ENCODE measurements at regions not wholly inside any gene's neighbourhood (a gene's known extent, or its start where the extent isn't known, plus 50 kb on each side); places are given as distances from the start of the nearest gene placed in this dataset.

GRCh38 chr2:16365366-16365765 lies 300.3 kb downstream of the CYRIA start:
- intact Hi-C loops (cut with DNase I; ENCODE audit: low total_unique reads), result no loop called here
- no peak overlapping the region for H3K4me3 ChIP-seq
- no peak for TF ChIP-seq POLR2A (IDR thresholded peaks at IDR 0.05)
- no peak for TF ChIP-seq CTCF (IDR thresholded peaks at IDR 0.05 in 8 of 11, conservative IDR thresholded peaks at IDR 0.05 in 3 of 11)
- H3K9me3 ChIP-seq, result no peaks in the 10 kb centered on the region
- H3K4me1 ChIP-seq, result no peaks in the 10 kb centered on the region
- no peaks in the 10 kb centered on the region for H3K36me3 ChIP-seq
- H3K27me3 ChIP-seq (replicated peaks in 1 of 7), result peaks cover 0 to 6% (median 0%) of the 10 kb centered on the region in 7 donors
- H3K27ac ChIP-seq, result no peak overlapping the region
- no peak for DNase-seq

- no peak for TF ChIP-seq CTCF (IDR thresholded peaks at IDR 0.05 in 8 of 11, conservative IDR thresholded peaks at IDR 0.05 in 3 of 11)
- no peak for TF ChIP-seq POLR2A (IDR thresholded peaks at IDR 0.05)
- no peak for TF ChIP-seq POLR2AphosphoS5 (IDR thresholded peaks at IDR 0.05)
- DNase-seq, result no peak
- no peaks in the 10 kb centered on the region for H3K36me3 ChIP-seq
- H3K4me1 ChIP-seq, result no peaks in the 10 kb centered on the region
- H3K4me3 ChIP-seq, result no peak overlapping the region
- H3K9me3 ChIP-seq, result peaks cover 0 to 2% (median 0%) of the 10 kb centered on the region in 8 donors
- no peak overlapping the region for H3K27ac ChIP-seq
- intact Hi-C loops (cut with DNase I; ENCODE audit: low total_unique reads), result no loop called here
- peaks cover 0 to 6% (median 0%) of the 10 kb centered on the region in 7 donors for H3K27me3 ChIP-seq (replicated peaks in 1 of 7)
- 69 to 86% (median 77%) methylated on average over 3 of the region's 3 CpGs for WGBS, 5 donors
These were observed 302.1 kb downstream of the CYRIA start for GRCh38 chr2:16363581-16363980.

- no peaks in the 10 kb centered on the region for H3K4me1 ChIP-seq
- no peak overlapping the region for H3K4me3 ChIP-seq
- H3K27ac ChIP-seq, result no peak overlapping the region
- H3K9me3 ChIP-seq, result peaks cover 0 to 11% (median 7%) of the 10 kb centered on the region in 8 donors
- no peak for DNase-seq
- no peak for TF ChIP-seq POLR2A (IDR thresholded peaks at IDR 0.05)
- TF ChIP-seq CTCF (IDR thresholded peaks at IDR 0.05 in 8 of 11, conservative IDR thresholded peaks at IDR 0.05 in 3 of 11), result no peak
- no peak for TF ChIP-seq POLR2AphosphoS5 (IDR thresholded peaks at IDR 0.05)
- H3K36me3 ChIP-seq, result no peaks in the 10 kb centered on the region
- 74 to 88% (median 80%) methylated on average over 4 of the region's 4 CpGs for WGBS, 5 donors
- intact Hi-C loops (cut with DNase I; ENCODE audit: low total_unique reads), result no loop called here
- peaks cover 0 to 6% (median 0%) of the 10 kb centered on the region in 7 donors for H3K27me3 ChIP-seq (replicated peaks in 1 of 7)
These were observed 303.0 kb downstream of the CYRIA start for GRCh38 chr2:16362611-16363010.

GRCh38 chr2:16361261-16361995 lies 304.2 kb downstream of the CYRIA start:
- H3K9me3 ChIP-seq, result peaks cover 0 to 23% (median 18%) of the 10 kb centered on the region in 8 donors
- no peak overlapping the region for H3K4me3 ChIP-seq
- DNase-seq, result no peak
- intact Hi-C loops (cut with DNase I; ENCODE audit: low total_unique reads), result no loop called here
- no peaks in the 10 kb centered on the region for H3K4me1 ChIP-seq
- H3K27ac ChIP-seq, result no peak overlapping the region
- WGBS, 5 donors, result 70 to 86% (median 80%) methylated on average over 9 of the region's 9 CpGs
- no peaks in the 10 kb centered on the region for H3K36me3 ChIP-seq
- H3K27me3 ChIP-seq (replicated peaks in 1 of 7), result peaks cover 0 to 6% (median 0%) of the 10 kb centered on the region in 7 donors
- no peak for TF ChIP-seq CTCF (IDR thresholded peaks at IDR 0.05 in 8 of 11, conservative IDR thresholded peaks at IDR 0.05 in 3 of 11)
- TF ChIP-seq POLR2AphosphoS5 (IDR thresholded peaks at IDR 0.05), result no peak
- TF ChIP-seq POLR2A (IDR thresholded peaks at IDR 0.05), result no peak
